ENCODE measurements at regions not wholly inside any gene's neighbourhood (a gene's known extent, or its start where the extent isn't known, plus 50 kb on each side); places are given as distances from the start of the nearest gene placed in this dataset.

- no peak for DNase-seq (ENCODE audit: low spot score)
- TF ChIP-seq EZH2 (IDR thresholded peaks at IDR 0.05; ENCODE audit: borderline replicate concordance, low read depth, low read length, poor library complexity, severe bottlenecking) (no peak), CTCF (conservative IDR thresholded peaks at IDR 0.05; ENCODE audit: low read depth, low read length) (no peak)
- Histone ChIP-seq H3K4me3 (ENCODE audit: low read depth, low read length, poor library complexity, severe bottlenecking) (no peak overlapping the region), H3K27me3 (replicated peaks; ENCODE audit: insufficient read depth, low read depth, low read length, poor library complexity) (no peaks in the 10 kb centered on the region), H3K36me3 (ENCODE audit: insufficient read depth, low read length, poor library complexity, severe bottlenecking) (no peaks in the 10 kb centered on the region), H3K4me1 (ENCODE audit: insufficient read depth, low read length, poor library complexity, severe bottlenecking) (no peaks in the 10 kb centered on the region), H3K27ac (ENCODE audit: low read depth, low read length, poor library complexity, severe bottlenecking) (no peak overlapping the region), H3K9me3 (ENCODE audit: low read depth, low read length, poor library complexity, severe bottlenecking) (no peaks in the 10 kb centered on the region)
- no TSS peak for BruUV-seq (replicated peaks)
- POLR2A ChIA-PET (ENCODE audit: low non-redundant PET): no interaction called here
- CTCF ChIA-PET: no interaction called here
- intact Hi-C loops (cut with micrococcal nuclease; ENCODE audit: unreplicated experiment): loop anchor here (5.0 kb wide), 3 partner anchors 164 to 1694 kb away; no protein-coding TSS in a partner anchor
Observed at GRCh38 chr20:40961176-40961575, 67.4 kb upstream of the TOP1 start.

DNA sequence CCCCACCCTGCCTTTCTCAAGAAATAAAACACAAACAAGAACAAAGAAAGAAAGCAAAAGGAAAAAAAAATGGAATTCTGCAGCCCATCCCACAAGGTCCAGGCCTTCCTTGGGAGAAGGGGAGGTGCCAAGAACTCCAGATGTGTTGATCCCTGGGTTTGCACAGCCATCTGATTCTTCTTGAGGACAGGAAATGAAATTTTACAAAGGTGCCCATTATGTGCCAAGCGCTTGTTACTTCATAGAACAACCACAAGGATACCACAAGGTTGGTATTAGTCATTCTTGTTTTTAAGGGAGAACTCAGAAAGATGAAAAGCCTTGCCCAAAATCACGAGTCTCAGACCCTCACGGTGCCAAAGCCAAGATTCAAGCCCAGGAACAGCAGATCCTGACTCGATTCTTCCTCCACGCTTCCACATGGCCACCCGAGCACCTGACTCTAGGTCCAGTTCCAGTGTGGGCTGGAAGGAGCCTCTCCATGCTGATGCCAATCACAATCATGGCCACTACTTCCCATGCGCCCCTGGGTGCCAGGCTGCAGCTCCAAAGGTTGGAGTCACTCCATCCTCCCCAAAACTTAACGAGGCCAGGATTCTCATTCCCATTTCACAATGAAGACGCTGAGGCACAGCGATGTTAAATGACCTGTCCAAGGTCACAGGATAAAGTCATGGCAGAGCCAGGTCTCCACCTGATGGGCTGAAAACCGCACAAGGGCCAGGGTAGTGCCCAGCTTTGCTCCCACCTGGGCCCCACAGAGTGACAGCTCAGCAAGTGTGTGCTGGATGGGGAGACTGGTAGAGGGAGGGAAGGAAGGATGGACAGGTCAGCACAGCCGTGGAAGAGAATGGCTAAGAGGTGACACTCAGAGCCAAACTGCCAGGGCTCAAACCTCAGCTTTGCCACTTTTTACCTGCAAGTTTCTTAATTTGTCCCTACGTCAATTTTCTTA lies 66.7 kb upstream of the TOP1 start:
- Histone ChIP-seq H3K36me3 (ENCODE audit: insufficient read depth, low read length, poor library complexity, severe bottlenecking) (no peaks in the 10 kb centered on the region), H3K4me3 (ENCODE audit: low read depth, low read length, poor library complexity, severe bottlenecking) (no peak overlapping the region), H3K4me1 (ENCODE audit: insufficient read depth, low read length, poor library complexity, severe bottlenecking) (no peaks in the 10 kb centered on the region), H3K27ac (ENCODE audit: low read depth, low read length, poor library complexity, severe bottlenecking) (no peak overlapping the region), H3K27me3 (replicated peaks; ENCODE audit: insufficient read depth, low read depth, low read length, poor library complexity) (no peaks in the 10 kb centered on the region), H3K9me3 (ENCODE audit: low read depth, low read length, poor library complexity, severe bottlenecking) (no peaks in the 10 kb centered on the region)
- CTCF ChIA-PET: interaction anchor here (1.0 to 1.8 kb wide), 5 partner anchors 165 to 1850 kb away, joined by 3 to 6 read pairs (median 6); no protein-coding TSS in a partner anchor
- intact Hi-C loops (cut with micrococcal nuclease; ENCODE audit: unreplicated experiment): loop anchor here (5.0 kb wide), 3 partner anchors 165 to 1695 kb away; no protein-coding TSS in a partner anchor
- TF ChIP-seq EZH2 (IDR thresholded peaks at IDR 0.05; ENCODE audit: borderline replicate concordance, low read depth, low read length, poor library complexity, severe bottlenecking) (no peak), CTCF (conservative IDR thresholded peaks at IDR 0.05; ENCODE audit: low read depth, low read length) (no peak)
- no TSS peak for BruUV-seq (replicated peaks)
- no peak for DNase-seq (ENCODE audit: low spot score)
- POLR2A ChIA-PET (ENCODE audit: low non-redundant PET): interaction anchor here (0.6 kb wide), 2 partner anchors 170 to 672 kb away, joined by 3 read pairs; no protein-coding TSS in a partner anchor

DNA sequence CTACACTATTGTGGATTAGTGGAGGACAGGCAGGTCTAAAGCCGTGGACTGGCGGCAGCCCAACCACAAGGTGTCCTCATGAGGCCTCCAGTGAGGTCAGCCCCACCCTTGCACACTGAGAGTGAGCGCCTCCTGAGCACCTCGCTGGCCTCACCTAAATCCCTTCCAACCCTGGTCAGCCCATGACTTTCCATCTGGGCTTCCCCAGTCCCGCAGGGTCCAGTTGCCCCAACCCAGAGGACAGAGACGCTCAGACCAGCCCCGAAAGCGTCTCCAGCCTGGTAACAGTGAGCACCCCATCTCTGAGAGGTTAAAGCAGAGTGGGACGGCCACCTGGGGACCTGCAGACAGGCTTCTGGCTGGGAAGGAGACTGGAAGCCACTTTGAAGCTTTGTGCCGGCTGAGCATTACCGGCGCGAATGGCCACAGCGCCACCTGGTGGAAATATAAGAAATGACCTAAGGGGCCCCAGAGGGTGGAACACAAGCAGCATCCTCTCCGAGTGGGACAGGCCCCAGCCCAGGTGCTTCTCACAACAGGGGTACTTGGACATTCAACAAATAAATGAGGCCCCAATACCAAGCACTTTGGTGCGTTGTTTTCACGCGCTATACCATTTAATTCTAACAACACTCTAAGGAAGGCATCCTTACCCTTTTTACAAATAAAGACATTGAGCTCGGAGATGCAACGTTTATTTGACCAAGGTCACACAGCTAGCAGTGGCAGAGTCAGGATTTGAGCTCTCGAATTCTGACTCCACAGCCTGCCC lies 65.7 kb upstream of the TOP1 start:
- H3K9me3 ChIP-seq (ENCODE audit: low read depth, low read length, poor library complexity, severe bottlenecking): no peaks in the 10 kb centered on the region
- ChIA-PET CTCF (interaction anchor here (0.7 to 1.8 kb wide), 10 partner anchors 20 to 1851 kb away, joined by 3 to 6 read pairs (median 4); no protein-coding TSS in a partner anchor), POLR2A (ENCODE audit: low non-redundant PET) (interaction anchor here (0.6 kb wide), 2 partner anchors 171 to 672 kb away, joined by 3 read pairs; no protein-coding TSS in a partner anchor)
- BruUV-seq (replicated peaks): no TSS peak
- no peaks in the 10 kb centered on the region for H3K36me3 ChIP-seq (ENCODE audit: insufficient read depth, low read length, poor library complexity, severe bottlenecking)
- intact Hi-C loops (cut with micrococcal nuclease; ENCODE audit: unreplicated experiment): loop anchor here (5.0 kb wide), 3 partner anchors 166 to 1696 kb away; no protein-coding TSS in a partner anchor
- H3K4me1 ChIP-seq (ENCODE audit: insufficient read depth, low read length, poor library complexity, severe bottlenecking): no peaks in the 10 kb centered on the region
- no peak overlapping the region for H3K4me3 ChIP-seq (ENCODE audit: low read depth, low read length, poor library complexity, severe bottlenecking)
- H3K27ac ChIP-seq (ENCODE audit: low read depth, low read length, poor library complexity, severe bottlenecking): no peak overlapping the region
- H3K27me3 ChIP-seq (replicated peaks; ENCODE audit: insufficient read depth, low read depth, low read length, poor library complexity): no peaks in the 10 kb centered on the region
- peak; percentile 79 for DNase-seq (ENCODE audit: low spot score)
- TF ChIP-seq EZH2 (IDR thresholded peaks at IDR 0.05; ENCODE audit: borderline replicate concordance, low read depth, low read length, poor library complexity, severe bottlenecking) (no peak), CTCF (conservative IDR thresholded peaks at IDR 0.05; ENCODE audit: low read depth, low read length) (peak; percentile 81)

Data from A673 (cell line).